Keratinocyte (primary cell): ENCODE measurements at regions not wholly inside any gene's neighbourhood (a gene's known extent, or its start where the extent isn't known, plus 50 kb on each side); places are given as distances from the start of the nearest gene placed in this dataset.

Experiments
- EZH2 ChIP-seq: IDR thresholded peaks from one replicate; pipeline ENCODE4 v1.6.1; 2012; ENCODE audit warnings: inconsistent platforms, mild to moderate bottlenecking, low read length, moderate library complexity
- TF ChIP-seq, protein P1 (sequence below), 3 experiments: IDR thresholded peaks in 1 of 3; conservative IDR thresholded peaks in 1 of 3; optimal IDR thresholded peaks in 1 of 3; 2 replicates in 2 of 3; 3 replicates in 1 of 3; pipeline versions ENCODE3 to v1.5.1; 2011; ENCODE audit warnings: low read length in 3 of 3, mild to moderate bottlenecking in 3 of 3, moderate library complexity in 2 of 3, control low read depth in 1 of 3, inconsistent platforms in 1 of 3; ENCODE audit not compliant: insufficient read depth in 2 of 3; ENCODE audit errors: extremely low read depth in 1 of 3

DNA sequence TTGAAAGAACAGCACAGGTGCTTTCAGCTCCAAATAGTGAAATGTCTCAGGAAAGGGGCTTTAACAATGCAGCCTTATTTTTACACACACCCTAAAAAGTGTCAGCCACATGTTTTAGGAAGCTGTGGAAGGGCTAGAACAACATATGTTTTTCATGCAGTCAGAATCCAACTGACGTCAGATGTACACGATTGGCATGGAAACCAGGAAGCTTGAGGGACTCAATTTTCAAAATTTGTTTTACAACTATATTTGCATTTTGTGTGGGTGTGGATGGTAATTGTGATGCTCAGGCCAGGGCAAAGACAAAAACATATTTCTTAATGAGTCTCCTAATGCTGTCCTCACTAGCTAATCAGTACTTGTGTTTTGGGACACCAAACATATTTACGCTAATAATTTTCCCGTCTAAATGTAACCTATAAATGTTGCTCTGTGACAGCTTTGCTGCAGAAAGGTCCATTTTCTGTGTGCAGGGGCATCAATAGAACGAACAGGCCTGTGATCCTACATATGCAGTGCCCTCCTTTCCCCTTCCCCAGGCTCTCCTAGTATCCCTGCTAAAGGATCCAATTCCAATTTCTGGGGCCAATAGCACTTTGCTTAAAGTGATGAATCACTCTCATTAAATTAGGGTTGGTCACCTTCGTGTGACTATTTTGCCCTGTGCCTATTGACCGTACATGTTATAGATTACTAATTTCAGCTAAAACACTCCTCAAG lies 434.0 kb upstream of the CDH5 start:
- TF ChIP-seq, protein P1, sequence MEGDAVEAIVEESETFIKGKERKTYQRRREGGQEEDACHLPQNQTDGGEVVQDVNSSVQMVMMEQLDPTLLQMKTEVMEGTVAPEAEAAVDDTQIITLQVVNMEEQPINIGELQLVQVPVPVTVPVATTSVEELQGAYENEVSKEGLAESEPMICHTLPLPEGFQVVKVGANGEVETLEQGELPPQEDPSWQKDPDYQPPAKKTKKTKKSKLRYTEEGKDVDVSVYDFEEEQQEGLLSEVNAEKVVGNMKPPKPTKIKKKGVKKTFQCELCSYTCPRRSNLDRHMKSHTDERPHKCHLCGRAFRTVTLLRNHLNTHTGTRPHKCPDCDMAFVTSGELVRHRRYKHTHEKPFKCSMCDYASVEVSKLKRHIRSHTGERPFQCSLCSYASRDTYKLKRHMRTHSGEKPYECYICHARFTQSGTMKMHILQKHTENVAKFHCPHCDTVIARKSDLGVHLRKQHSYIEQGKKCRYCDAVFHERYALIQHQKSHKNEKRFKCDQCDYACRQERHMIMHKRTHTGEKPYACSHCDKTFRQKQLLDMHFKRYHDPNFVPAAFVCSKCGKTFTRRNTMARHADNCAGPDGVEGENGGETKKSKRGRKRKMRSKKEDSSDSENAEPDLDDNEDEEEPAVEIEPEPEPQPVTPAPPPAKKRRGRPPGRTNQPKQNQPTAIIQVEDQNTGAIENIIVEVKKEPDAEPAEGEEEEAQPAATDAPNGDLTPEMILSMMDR (optimal IDR thresholded peaks at IDR 0.05 in 1 of 3, IDR thresholded peaks at IDR 0.05 in 1 of 3, conservative IDR thresholded peaks at IDR 0.05 in 1 of 3; ENCODE audit: extremely low read depth in 1 of 3, insufficient read depth in 2 of 3, low read length in 3 of 3), result no peak
- no peak for TF ChIP-seq EZH2
